Liver (tissue), 3 donors: ENCODE measurements at regions not wholly inside any gene's neighbourhood (a gene's known extent, or its start where the extent isn't known, plus 50 kb on each side); places are given as distances from the start of the nearest gene placed in this dataset.

Experiments used
- EGR1 ChIP-seq, 2 donors: IDR thresholded peaks; 2 replicates each; pipeline ENCODE4 v1.6.1; 2016 to 2018; ENCODE audit warnings: antibody characterized with exemption in 2 of 2, low read depth in 2 of 2
- FOXA1 ChIP-seq: IDR thresholded peaks from 2 replicates; pipeline ENCODE4 v1.6.1; 2016; ENCODE audit warnings: antibody characterized with exemption
- GABPA ChIP-seq, 2 donors: IDR thresholded peaks in 1 of 2; conservative IDR thresholded peaks in 1 of 2; 2 replicates each; pipeline ENCODE4 v1.6.1; 2016; ENCODE audit warnings: antibody characterized with exemption in 2 of 2, mild to moderate bottlenecking in 1 of 2, moderate library complexity in 1 of 2
- JUND ChIP-seq, 2 donors: IDR thresholded peaks; 2 replicates each; pipeline ENCODE4 v1.6.1; 2016; ENCODE audit warnings: antibody characterized with exemption in 2 of 2
- RAD21 ChIP-seq, 2 donors: IDR thresholded peaks; 2 replicates each; pipeline ENCODE4 v1.6.1; 2016; ENCODE audit warnings: antibody characterized with exemption in 2 of 2, mild to moderate bottlenecking in 2 of 2
- SP1 ChIP-seq: IDR thresholded peaks from 2 replicates; pipeline ENCODE4 v1.6.1; 2018; ENCODE audit warnings: antibody characterized with exemption, mild to moderate bottlenecking
- TAF1 ChIP-seq: conservative IDR thresholded peaks from 2 replicates; pipeline ENCODE4 v1.6.1; 2016; ENCODE audit warnings: antibody characterized with exemption, mild to moderate bottlenecking
- YY1 ChIP-seq: IDR thresholded peaks from 2 replicates; pipeline ENCODE4 v1.6.1; 2016; ENCODE audit warnings: antibody characterized with exemption, mild to moderate bottlenecking
- TF ChIP-seq, protein P1 (sequence below): fragments of 150-350 bp; IDR thresholded peaks from 2 replicates; pipeline ENCODE4 v1.5.1; 2017; ENCODE audit warnings: improper control_type of control experiment, low read depth, low read length; ENCODE audit not compliant: missing input control
- TF ChIP-seq, protein P2 (sequence below): IDR thresholded peaks from 2 replicates; pipeline ENCODE4 v1.6.1; 2016; ENCODE audit warnings: antibody characterized with exemption
- TF ChIP-seq, protein P3 (sequence below): IDR thresholded peaks from 2 replicates; pipeline ENCODE4 v1.6.1; 2016; ENCODE audit warnings: antibody characterized with exemption
- TF ChIP-seq, protein P4 (sequence below): IDR thresholded peaks from 2 replicates; pipeline ENCODE4 v1.6.1; 2016; ENCODE audit warnings: antibody characterized with exemption
- TF ChIP-seq, protein P5 (sequence below): IDR thresholded peaks from 2 replicates; pipeline ENCODE4 v1.6.1; 2016; ENCODE audit warnings: antibody characterized with exemption, mild to moderate bottlenecking
- donor health status: healthy.
- donor health status: healthy.

DNA sequence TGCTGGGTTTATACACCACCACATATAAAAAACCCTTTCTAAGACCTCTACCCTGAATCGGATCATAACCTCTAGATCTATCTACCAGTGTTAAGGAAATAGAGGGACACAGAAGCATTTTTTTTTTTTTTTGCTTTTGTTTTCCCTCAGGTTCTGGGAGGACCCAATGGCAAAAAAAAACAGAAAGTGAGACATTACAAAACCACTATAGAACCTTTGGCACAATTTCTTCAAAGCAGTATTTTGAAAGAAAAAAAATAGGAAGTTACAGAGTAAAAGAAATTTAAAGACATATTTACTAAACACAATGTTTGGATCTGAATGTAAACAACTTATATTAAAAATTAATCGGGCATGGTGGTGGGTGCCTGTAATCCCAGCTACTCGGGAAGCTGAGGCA, 1258.7 kb upstream of the GJE1 start:
- TF ChIP-seq, protein P1, sequence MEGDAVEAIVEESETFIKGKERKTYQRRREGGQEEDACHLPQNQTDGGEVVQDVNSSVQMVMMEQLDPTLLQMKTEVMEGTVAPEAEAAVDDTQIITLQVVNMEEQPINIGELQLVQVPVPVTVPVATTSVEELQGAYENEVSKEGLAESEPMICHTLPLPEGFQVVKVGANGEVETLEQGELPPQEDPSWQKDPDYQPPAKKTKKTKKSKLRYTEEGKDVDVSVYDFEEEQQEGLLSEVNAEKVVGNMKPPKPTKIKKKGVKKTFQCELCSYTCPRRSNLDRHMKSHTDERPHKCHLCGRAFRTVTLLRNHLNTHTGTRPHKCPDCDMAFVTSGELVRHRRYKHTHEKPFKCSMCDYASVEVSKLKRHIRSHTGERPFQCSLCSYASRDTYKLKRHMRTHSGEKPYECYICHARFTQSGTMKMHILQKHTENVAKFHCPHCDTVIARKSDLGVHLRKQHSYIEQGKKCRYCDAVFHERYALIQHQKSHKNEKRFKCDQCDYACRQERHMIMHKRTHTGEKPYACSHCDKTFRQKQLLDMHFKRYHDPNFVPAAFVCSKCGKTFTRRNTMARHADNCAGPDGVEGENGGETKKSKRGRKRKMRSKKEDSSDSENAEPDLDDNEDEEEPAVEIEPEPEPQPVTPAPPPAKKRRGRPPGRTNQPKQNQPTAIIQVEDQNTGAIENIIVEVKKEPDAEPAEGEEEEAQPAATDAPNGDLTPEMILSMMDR: no peak
- TF ChIP-seq, protein P2, sequence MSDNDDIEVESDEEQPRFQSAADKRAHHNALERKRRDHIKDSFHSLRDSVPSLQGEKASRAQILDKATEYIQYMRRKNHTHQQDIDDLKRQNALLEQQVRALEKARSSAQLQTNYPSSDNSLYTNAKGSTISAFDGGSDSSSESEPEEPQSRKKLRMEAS: no peak
- TF ChIP-seq EGR1 (IDR thresholded peaks at IDR 0.05; ENCODE audit: low read depth in 2 of 2) (no peak), TAF1 (no peak), FOXA1 (no peak), YY1 (no peak), RAD21 (IDR thresholded peaks at IDR 0.05) (no peak), JUND (IDR thresholded peaks at IDR 0.05) (no peak), GABPA (IDR thresholded peaks at IDR 0.05 in 1 of 2, conservative IDR thresholded peaks at IDR 0.05 in 1 of 2) (no peak), SP1 (no peak)
- TF ChIP-seq, protein P3, sequence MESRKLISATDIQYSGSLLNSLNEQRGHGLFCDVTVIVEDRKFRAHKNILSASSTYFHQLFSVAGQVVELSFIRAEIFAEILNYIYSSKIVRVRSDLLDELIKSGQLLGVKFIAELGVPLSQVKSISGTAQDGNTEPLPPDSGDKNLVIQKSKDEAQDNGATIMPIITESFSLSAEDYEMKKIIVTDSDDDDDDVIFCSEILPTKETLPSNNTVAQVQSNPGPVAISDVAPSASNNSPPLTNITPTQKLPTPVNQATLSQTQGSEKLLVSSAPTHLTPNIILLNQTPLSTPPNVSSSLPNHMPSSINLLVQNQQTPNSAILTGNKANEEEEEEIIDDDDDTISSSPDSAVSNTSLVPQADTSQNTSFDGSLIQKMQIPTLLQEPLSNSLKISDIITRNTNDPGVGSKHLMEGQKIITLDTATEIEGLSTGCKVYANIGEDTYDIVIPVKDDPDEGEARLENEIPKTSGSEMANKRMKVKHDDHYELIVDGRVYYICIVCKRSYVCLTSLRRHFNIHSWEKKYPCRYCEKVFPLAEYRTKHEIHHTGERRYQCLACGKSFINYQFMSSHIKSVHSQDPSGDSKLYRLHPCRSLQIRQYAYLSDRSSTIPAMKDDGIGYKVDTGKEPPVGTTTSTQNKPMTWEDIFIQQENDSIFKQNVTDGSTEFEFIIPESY: no peak
- TF ChIP-seq, protein P4, sequence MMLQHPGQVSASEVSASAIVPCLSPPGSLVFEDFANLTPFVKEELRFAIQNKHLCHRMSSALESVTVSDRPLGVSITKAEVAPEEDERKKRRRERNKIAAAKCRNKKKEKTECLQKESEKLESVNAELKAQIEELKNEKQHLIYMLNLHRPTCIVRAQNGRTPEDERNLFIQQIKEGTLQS: no peak
- TF ChIP-seq, protein P5, sequence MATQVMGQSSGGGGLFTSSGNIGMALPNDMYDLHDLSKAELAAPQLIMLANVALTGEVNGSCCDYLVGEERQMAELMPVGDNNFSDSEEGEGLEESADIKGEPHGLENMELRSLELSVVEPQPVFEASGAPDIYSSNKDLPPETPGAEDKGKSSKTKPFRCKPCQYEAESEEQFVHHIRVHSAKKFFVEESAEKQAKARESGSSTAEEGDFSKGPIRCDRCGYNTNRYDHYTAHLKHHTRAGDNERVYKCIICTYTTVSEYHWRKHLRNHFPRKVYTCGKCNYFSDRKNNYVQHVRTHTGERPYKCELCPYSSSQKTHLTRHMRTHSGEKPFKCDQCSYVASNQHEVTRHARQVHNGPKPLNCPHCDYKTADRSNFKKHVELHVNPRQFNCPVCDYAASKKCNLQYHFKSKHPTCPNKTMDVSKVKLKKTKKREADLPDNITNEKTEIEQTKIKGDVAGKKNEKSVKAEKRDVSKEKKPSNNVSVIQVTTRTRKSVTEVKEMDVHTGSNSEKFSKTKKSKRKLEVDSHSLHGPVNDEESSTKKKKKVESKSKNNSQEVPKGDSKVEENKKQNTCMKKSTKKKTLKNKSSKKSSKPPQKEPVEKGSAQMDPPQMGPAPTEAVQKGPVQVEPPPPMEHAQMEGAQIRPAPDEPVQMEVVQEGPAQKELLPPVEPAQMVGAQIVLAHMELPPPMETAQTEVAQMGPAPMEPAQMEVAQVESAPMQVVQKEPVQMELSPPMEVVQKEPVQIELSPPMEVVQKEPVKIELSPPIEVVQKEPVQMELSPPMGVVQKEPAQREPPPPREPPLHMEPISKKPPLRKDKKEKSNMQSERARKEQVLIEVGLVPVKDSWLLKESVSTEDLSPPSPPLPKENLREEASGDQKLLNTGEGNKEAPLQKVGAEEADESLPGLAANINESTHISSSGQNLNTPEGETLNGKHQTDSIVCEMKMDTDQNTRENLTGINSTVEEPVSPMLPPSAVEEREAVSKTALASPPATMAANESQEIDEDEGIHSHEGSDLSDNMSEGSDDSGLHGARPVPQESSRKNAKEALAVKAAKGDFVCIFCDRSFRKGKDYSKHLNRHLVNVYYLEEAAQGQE: no peak
